Testis (tissue), 2 donors: ENCODE measurements at regions not wholly inside any gene's neighbourhood (a gene's known extent, or its start where the extent isn't known, plus 50 kb on each side); places are given as distances from the start of the nearest gene placed in this dataset.
A peak's percentile ranks its signal among the peaks of the same experiment; 100 is the strongest.
"Not testable (repeated sequence)": the region's sequence is repeated elsewhere in the genome, so short reads cannot be mapped to it uniquely, and the experiment has no call there.

Experiments
- DNase-seq: peaks from one replicate; pipeline ENCODE4 v3.0.0-alpha.2; 2019
- H3K27ac ChIP-seq, 2 donors: fragments of 200-600 bp; sonication (generic); one replicate each; pipeline ENCODE4 v1.5.1; 2019
- H3K27me3 ChIP-seq: fragments of 200-600 bp; sonication (generic); one replicate; pipeline ENCODE4 v1.5.1; 2019
- H3K36me3 ChIP-seq: fragments of 200-600 bp; sonication (generic); one replicate; pipeline ENCODE4 v1.5.1; 2017; ENCODE audit warnings: low read depth; ENCODE audit errors: missing control alignments
- H3K4me1 ChIP-seq: fragments of 200-600 bp; sonication (generic); one replicate; pipeline ENCODE4 v1.5.1; 2019
- H3K4me3 ChIP-seq, 2 donors: fragments of 200-600 bp; sonication (generic); one replicate each; pipeline ENCODE4 v1.5.1; 2017 to 2019
- H3K9me3 ChIP-seq: fragments of 200-600 bp; sonication (generic); one replicate; pipeline ENCODE4 v1.5.1; 2017
- CTCF ChIP-seq, 3 experiments: fragments of 450-650 bp in 2 of 3; fragments of 200-600 bp in 1 of 3; sonication (generic) in 1 of 3; IDR thresholded peaks; one replicate each; pipeline ENCODE4 v1.5.1; 2016 to 2019; ENCODE audit warnings: antibody characterized with exemption in 3 of 3, mild to moderate bottlenecking in 2 of 3, moderate library complexity in 1 of 3
- POLR2A ChIP-seq: fragments of 450-650 bp; IDR thresholded peaks from one replicate; pipeline ENCODE4 v1.6.1; 2017; ENCODE audit warnings: antibody characterized with exemption, mild to moderate bottlenecking, moderate library complexity
- WGBS, 2 donors: methylation state at CpG; one replicate each; pipeline ENCODE4 v1.1.5; 2018; 5-methylcytosine and 5-hydroxymethylcytosine counted together
- intact Hi-C: fragments of 100-400 bp; cut with DNase I; formaldehyde crosslinking; loops from one replicate; pipeline ENCODE4 v1.15.1; 2023; ENCODE audit warnings: low total_unique reads

DNA sequence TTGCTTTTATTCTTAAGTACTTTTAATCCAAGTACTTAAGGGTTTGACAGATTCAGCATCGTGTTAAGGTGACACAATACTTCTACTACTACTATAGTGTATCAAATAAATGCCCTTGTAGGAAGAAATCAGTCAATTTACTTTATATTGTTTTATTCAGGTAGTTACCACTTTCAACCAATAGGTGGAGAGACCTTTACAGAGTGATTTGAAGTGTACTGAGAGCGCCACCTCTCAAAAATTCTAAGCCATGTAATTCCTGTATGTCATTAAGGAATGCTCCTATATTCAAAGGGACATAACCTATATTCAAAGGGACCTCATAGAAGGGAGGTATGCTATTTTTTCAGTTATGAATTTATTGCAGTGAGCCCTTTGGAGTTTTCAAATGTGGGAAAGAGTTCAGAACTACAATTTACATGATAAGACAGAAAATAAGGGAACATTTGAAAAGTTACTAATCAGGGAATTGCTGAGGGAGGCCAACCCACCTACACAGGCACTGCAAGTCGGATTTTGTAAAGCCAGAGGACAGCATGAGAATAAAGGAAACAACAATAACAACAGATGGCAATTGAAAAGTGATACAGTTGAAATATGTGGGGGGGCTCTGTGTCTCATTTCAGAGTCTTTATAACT, 955.6 kb downstream of the TBC1D32 start:
- Histone ChIP-seq H3K36me3 (no peaks in the 10 kb centered on the region), H3K9me3 (no peaks in the 10 kb centered on the region), H3K4me1 (no peaks in the 10 kb centered on the region), H3K27ac (no peak overlapping the region), H3K4me3 (no peak overlapping the region), H3K27me3 (no peaks in the 10 kb centered on the region)
- peak; percentile 21 for DNase-seq
- intact Hi-C loops, result no loop called here
- WGBS, 2 donors, result 50 to 60% methylated on average over 3 of the region's 3 CpGs
- TF ChIP-seq CTCF (IDR thresholded peaks at IDR 0.05) (peak in 2 of 3 experiments; percentile 19 to 53), POLR2A (no peak)

GRCh38 chr6:120373185-120373584, 961.1 kb downstream of the TBC1D32 start:
- H3K4me1 ChIP-seq, result no peaks in the 10 kb centered on the region
- no peaks in the 10 kb centered on the region for H3K9me3 ChIP-seq
- H3K36me3 ChIP-seq, result no peaks in the 10 kb centered on the region
- H3K4me3 ChIP-seq, result no peak overlapping the region
- DNase-seq, result no peak
- H3K27ac ChIP-seq, result no peak overlapping the region
- no peak for TF ChIP-seq CTCF (IDR thresholded peaks at IDR 0.05)
- TF ChIP-seq POLR2A, result no peak
- no peaks in the 10 kb centered on the region for H3K27me3 ChIP-seq
- intact Hi-C loops, result no loop called here
- whole genome bisulfite sequencing, 2 donors, result 64 to 79% methylated on average over 2 of the region's 2 CpGs

- Histone ChIP-seq H3K4me3 (no peak overlapping the region), H3K9me3 (no peaks in the 10 kb centered on the region), H3K27ac (no peak overlapping the region), H3K36me3 (no peaks in the 10 kb centered on the region), H3K27me3 (no peaks in the 10 kb centered on the region), H3K4me1 (no peaks in the 10 kb centered on the region)
- TF ChIP-seq POLR2A, result no peak
- no peak for TF ChIP-seq CTCF (IDR thresholded peaks at IDR 0.05)
- intact Hi-C loops, result no loop called here
- DNase-seq, result no peak
- WGBS, 2 donors, result 73 to 90% methylated on average over 2 to 6 of the region's 6 CpGs
Observed at GRCh38 chr6:120363429-120363828, 970.9 kb downstream of the TBC1D32 start.

- WGBS, 2 donors, result 91 to 97% methylated on average over 4 of the region's 4 CpGs
- H3K27me3 ChIP-seq, H3K27ac ChIP-seq, intact Hi-C loops, H3K4me1 ChIP-seq, H3K9me3 ChIP-seq, H3K36me3 ChIP-seq, H3K4me3 ChIP-seq: not testable (repeated sequence)
- DNase-seq, result peak; percentile 15
Observed at GRCh38 chr6:120358535-120358934, 975.7 kb downstream of the TBC1D32 start.

DNA sequence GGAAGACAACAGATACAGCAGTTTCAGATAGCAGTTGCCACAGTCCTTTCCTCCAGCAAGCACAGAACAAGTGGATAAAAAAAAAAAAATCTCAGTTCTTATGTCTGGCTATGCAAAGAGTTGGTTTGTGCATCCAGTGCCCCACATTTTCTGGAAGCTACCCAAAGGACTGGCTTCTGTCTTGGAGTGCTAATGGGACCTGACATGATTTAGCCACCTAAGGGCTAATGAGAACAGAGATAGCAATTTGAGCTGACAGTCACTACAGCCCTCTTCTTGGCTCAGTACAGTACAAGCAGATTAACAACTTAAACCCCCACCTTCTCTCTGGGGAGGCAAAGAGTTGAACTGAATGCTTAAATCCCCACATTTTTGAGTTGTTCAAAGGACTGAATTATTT, 976.8 kb downstream of the TBC1D32 start:
- intact Hi-C loops, result no loop called here
- Histone ChIP-seq H3K27me3 (no peaks in the 10 kb centered on the region), H3K27ac (no peak overlapping the region), H3K4me3 (no peak overlapping the region), H3K4me1 (no peaks in the 10 kb centered on the region), H3K36me3 (no peaks in the 10 kb centered on the region), H3K9me3 (no peaks in the 10 kb centered on the region)
- TF ChIP-seq CTCF (IDR thresholded peaks at IDR 0.05) (no peak), POLR2A (no peak)
- DNase-seq, result no peak
